ENCODE measurements at regions not wholly inside any gene's neighbourhood (a gene's known extent, or its start where the extent isn't known, plus 50 kb on each side); places are given as distances from the start of the nearest gene placed in this dataset.
A peak's percentile ranks its signal among the peaks of the same experiment; 100 is the strongest.
"Not testable (repeated sequence)": the region's sequence is repeated elsewhere in the genome, so short reads cannot be mapped to it uniquely, and the experiment has no call there.

- no peak for DNase-seq (ENCODE audit: insufficient read length, low spot score)
Observed at GRCh38 chr19:37303591-37304171, 67.2 kb upstream of the ZNF527 start.

GRCh38 chr19:37304190-37304883 lies 66.6 kb upstream of the ZNF527 start:
- DNase-seq (ENCODE audit: insufficient read length, low spot score): no peak
- no peak for FAIRE-seq

More at GRCh38 chr19:37303591-37304171, 67.2 kb upstream of the ZNF527 start:
- no peak for FAIRE-seq

- DNase-seq (ENCODE audit: insufficient read length, low spot score): no peak
- no peak for FAIRE-seq
Observed at GRCh38 chr19:37304884-37305255, 66.0 kb upstream of the ZNF527 start.

GRCh38 chr19:37306383-37306963 lies 64.4 kb upstream of the ZNF527 start:
- FAIRE-seq (no peak), DNase-seq (ENCODE audit: insufficient read length, low spot score) (no peak)

- no peak for DNase-seq (ENCODE audit: insufficient read length, low spot score)
- FAIRE-seq: no peak
Observed at GRCh38 chr19:37309834-37310575, 60.9 kb upstream of the ZNF527 start.

- peak; percentile 55 for FAIRE-seq
- DNase-seq (ENCODE audit: insufficient read length, low spot score): not testable (repeated sequence)
Observed at GRCh38 chr19:37312531-37313334, 58.2 kb upstream of the ZNF527 start.

- FAIRE-seq (peak; percentile 66), DNase-seq (ENCODE audit: insufficient read length, low spot score) (no peak)
Observed at GRCh38 chr19:37313335-37313627, 57.6 kb upstream of the ZNF527 start.

GRCh38 chr19:37317403-37318209 lies 53.3 kb upstream of the ZNF527 start:
- DNase-seq (ENCODE audit: insufficient read length, low spot score): peak; percentile 95

GRCh38 chr19:37320988-37321387 lies 49.9 kb upstream of the ZNF527 start:
- FAIRE-seq; DNase-seq (ENCODE audit: insufficient read length, low spot score): not testable (repeated sequence)

More at GRCh38 chr19:37317403-37318209, 53.3 kb upstream of the ZNF527 start:
- peak; percentile 88 for FAIRE-seq
